ENCODE measurements at regions not wholly inside any gene's neighbourhood (a gene's known extent, or its start where the extent isn't known, plus 50 kb on each side); places are given as distances from the start of the nearest gene placed in this dataset.

DNA sequence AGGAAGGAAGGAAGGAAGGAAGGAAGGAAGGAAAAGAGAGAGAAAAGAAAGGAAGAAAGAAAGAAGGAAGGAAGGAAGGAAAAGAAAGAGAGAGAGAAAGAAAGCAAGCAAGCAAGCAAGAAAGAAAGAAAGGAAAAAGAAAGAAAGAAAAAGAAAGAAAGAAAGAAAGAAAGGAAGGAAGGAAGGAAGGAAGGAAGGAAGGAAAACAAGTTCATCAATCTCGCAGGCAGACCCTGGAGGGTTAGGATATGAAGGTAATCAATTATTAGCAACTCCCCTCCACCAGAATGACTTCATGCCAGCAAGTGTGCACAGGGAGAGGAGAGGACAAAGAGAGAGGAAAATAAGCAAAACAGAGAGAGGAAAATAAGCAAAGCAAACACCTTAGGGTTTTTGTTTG is 80.2 kb downstream of the MTNR1A start:
- Histone ChIP-seq H3K18ac (ENCODE audit: extremely low read depth, low read length) (no peak overlapping the region), H3K4me2 (ENCODE audit: insufficient read depth in 1 of 2, low read depth in 2 of 2, low read length in 2 of 2) (no peak overlapping the region), H2BK20ac (ENCODE audit: low read length) (no peak overlapping the region), H2BK15ac (ENCODE audit: low read length) (no peak overlapping the region), H3K4me3 (ENCODE audit: extremely low read depth in 1 of 4, insufficient read depth in 2 of 4, low read depth in 3 of 4, low read length in 4 of 4) (no peak overlapping the region), H3K23me2 (ENCODE audit: low read depth, low read length) (no peaks in the 10 kb centered on the region), H2BK12ac (ENCODE audit: low read depth, low read length) (no peak overlapping the region), H3K79me2 (ENCODE audit: control insufficient read depth in 1 of 2, insufficient read depth in 2 of 2, low read length in 2 of 2) (no peaks in the 10 kb centered on the region), H2AK5ac (ENCODE audit: low read depth, low read length) (no peak overlapping the region), H3K27ac (ENCODE audit: low read depth, low read length) (no peak overlapping the region), H3K23ac (ENCODE audit: insufficient read length) (no peak overlapping the region), H4K8ac (ENCODE audit: extremely low read depth, insufficient read depth, low read length) (no peak overlapping the region), H3K36me3 (ENCODE audit: control insufficient read depth in 2 of 4, insufficient read depth in 4 of 4, low read length in 3 of 4) (no peaks in the 10 kb centered on the region), H2BK120ac (replicated peaks; ENCODE audit: low read depth, low read length) (no peak overlapping the region), H2BK5ac (ENCODE audit: low read depth, low read length) (no peak overlapping the region), H3K14ac (ENCODE audit: insufficient read length) (no peak overlapping the region), H3K9ac (replicated peaks in 1 of 4; ENCODE audit: extremely low read depth in 1 of 4, low read depth in 3 of 4, low read length in 3 of 4) (no peak overlapping the region), H3K4ac (replicated peaks; ENCODE audit: insufficient read length, low read depth, low read length) (no peak overlapping the region), H3K4me1 (replicated peaks in 1 of 4; ENCODE audit: control insufficient read depth in 3 of 4, insufficient read depth in 4 of 4, low read length in 3 of 4) (peaks cover 0 to 6% (median under 1%) of the 10 kb centered on the region in 4 experiments; a peak in 1 of 7 replicates), H3K9me3 (ENCODE audit: insufficient read depth in 2 of 2, low read depth in 1 of 2, low read length in 1 of 2) (no peaks in the 10 kb centered on the region), H3K79me1 (ENCODE audit: low read depth, low read length) (no peaks in the 10 kb centered on the region), H4K5ac (ENCODE audit: insufficient read length, low read depth, low read length) (no peak overlapping the region), H3K27me3 (replicated peaks in 1 of 4; ENCODE audit: control insufficient read depth in 3 of 4, extremely low read depth in 1 of 4, insufficient read depth in 3 of 4, low read length in 3 of 4) (no peaks in the 10 kb centered on the region), H2AFZ (ENCODE audit: low read length) (no peak overlapping the region), H3K56ac (replicated peaks; ENCODE audit: insufficient read length, low read depth, low read length) (no peak overlapping the region), H4K91ac (replicated peaks; ENCODE audit: insufficient read length, low read length) (no peak overlapping the region), H4K20me1 (replicated peaks in 1 of 2; ENCODE audit: control insufficient read depth in 1 of 2, insufficient read depth in 2 of 2, low read length in 2 of 2) (no peaks in the 10 kb centered on the region)
- CTCF ChIA-PET (ENCODE audit: partially characterized antibody): interaction anchor here (1.2 kb wide), 1 partner anchor 79 kb away, joined by 3 read pairs; no protein-coding TSS in a partner anchor
- no peak for FAIRE-seq
- TF ChIP-seq SAP30 (IDR thresholded peaks at IDR 0.05; ENCODE audit: insufficient read depth, insufficient replicate concordance, low read length) (no peak), KDM4A (IDR thresholded peaks at IDR 0.05; ENCODE audit: low read depth, low read length, severe bottlenecking) (no peak), JUND (IDR thresholded peaks at IDR 0.05; ENCODE audit: low read length) (no peak), HDAC2 (IDR thresholded peaks at IDR 0.05; ENCODE audit: borderline replicate concordance in 1 of 2, low read depth in 2 of 2, low read length in 2 of 2) (no peak), POLR2AphosphoS5 (IDR thresholded peaks at IDR 0.05; ENCODE audit: low read depth, low read length) (no peak), BCL11A (IDR thresholded peaks at IDR 0.05; ENCODE audit: low read depth in 2 of 2, low read length in 2 of 2) (no peak)
- TF ChIP-seq, protein P1, sequence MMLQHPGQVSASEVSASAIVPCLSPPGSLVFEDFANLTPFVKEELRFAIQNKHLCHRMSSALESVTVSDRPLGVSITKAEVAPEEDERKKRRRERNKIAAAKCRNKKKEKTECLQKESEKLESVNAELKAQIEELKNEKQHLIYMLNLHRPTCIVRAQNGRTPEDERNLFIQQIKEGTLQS (IDR thresholded peaks at IDR 0.05; ENCODE audit: insufficient read depth, low read depth, low read length): no peak
- TF ChIP-seq, protein P2, sequence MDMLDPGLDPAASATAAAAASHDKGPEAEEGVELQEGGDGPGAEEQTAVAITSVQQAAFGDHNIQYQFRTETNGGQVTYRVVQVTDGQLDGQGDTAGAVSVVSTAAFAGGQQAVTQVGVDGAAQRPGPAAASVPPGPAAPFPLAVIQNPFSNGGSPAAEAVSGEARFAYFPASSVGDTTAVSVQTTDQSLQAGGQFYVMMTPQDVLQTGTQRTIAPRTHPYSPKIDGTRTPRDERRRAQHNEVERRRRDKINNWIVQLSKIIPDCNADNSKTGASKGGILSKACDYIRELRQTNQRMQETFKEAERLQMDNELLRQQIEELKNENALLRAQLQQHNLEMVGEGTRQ (IDR thresholded peaks at IDR 0.05; ENCODE audit: low read length): no peak
- no peak for DNase-seq (ENCODE audit: low read depth in 1 of 2, low spot score in 2 of 2)
- POLR2A ChIA-PET (ENCODE audit: partially characterized antibody): no interaction called here
- 90% methylated on average over 1 of the region's 1 CpG; no CpG with 5 or more reads in 1 of the 2 experiments for WGBS, 2 experiments (ENCODE audit: extremely low coverage in 1 of 2, insufficient coverage in 1 of 2, insufficient read length in 1 of 2, insufficient replicate concordance in 2 of 2, low coverage in 1 of 2, low lambda C conversion rate in 2 of 2, missing lambda C conversion rate in 1 of 2)
